Cardiac muscle cell (in vitro differentiated cells and primary cell): ENCODE measurements at regions not wholly inside any gene's neighbourhood (a gene's known extent, or its start where the extent isn't known, plus 50 kb on each side); places are given as distances from the start of the nearest gene placed in this dataset.
A peak's percentile ranks its signal among the peaks of the same experiment; 100 is the strongest.

Experiments used
- DNase-seq, 2 donors: peaks; one replicate each; pipeline versions ENCODE4 v3.0.0 to v3.0.0-alpha.2; 2010 to 2017; ENCODE audit warnings: low read depth in 1 of 2, low spot score in 1 of 2
- H3K27ac ChIP-seq: fragments of 200-600 bp; sonication (generic); 2 replicates; pipeline ENCODE4 v1.5.1; 2016
- H3K27me3 ChIP-seq: fragments of 200-600 bp; sonication (generic); 2 replicates; pipeline ENCODE4 v1.6.0; 2016; ENCODE audit warnings: control low read depth
- H3K36me3 ChIP-seq: fragments of 200-600 bp; sonication (generic); 2 replicates; pipeline ENCODE4 v1.5.1; 2016; ENCODE audit warnings: control low read depth
- H3K4me1 ChIP-seq: fragments of 200-600 bp; sonication (generic); 2 replicates; pipeline ENCODE4 v1.8.1; 2017; ENCODE audit warnings: low read depth, mild to moderate bottlenecking, mixed run types
- H3K4me3 ChIP-seq: fragments of 200-600 bp; sonication (generic); 2 replicates; pipeline ENCODE4 v1.5.1; 2016; ENCODE audit warnings: mild to moderate bottlenecking
- H3K9me3 ChIP-seq: fragments of 200-600 bp; sonication (generic); 2 replicates; pipeline ENCODE4 v1.5.1; 2017; ENCODE audit warnings: low read depth, mild to moderate bottlenecking, control low read depth
- CTCF ChIP-seq: IDR thresholded peaks from 2 replicates; pipeline ENCODE4 v1.5.1; 2012; ENCODE audit warnings: low read depth, mild to moderate bottlenecking, low read length

DNA sequence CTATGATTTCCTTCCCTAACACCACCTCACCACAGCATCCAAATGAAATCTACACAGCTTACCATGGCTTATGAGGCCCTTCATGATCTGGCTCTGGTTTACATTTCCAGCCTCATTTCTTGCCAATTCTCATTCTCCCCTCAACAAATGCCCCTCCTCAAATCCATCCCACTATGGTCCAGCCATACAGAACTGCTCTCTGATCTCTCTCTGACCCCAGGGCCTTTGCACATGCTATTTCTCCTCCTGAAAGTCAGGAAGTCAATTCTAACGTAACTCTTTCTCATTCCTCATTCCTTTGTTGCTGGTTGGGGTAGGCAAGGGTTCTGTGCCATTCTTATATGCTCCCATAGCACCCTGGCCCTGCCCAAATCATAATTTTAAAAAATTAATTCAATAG lies 120.0 kb downstream of the LRIG2 start:
- Histone ChIP-seq H3K9me3 (no peaks in the 10 kb centered on the region), H3K4me1 (no peaks in the 10 kb centered on the region), H3K27ac (no peak overlapping the region), H3K4me3 (no peak overlapping the region), H3K27me3 (no peaks in the 10 kb centered on the region), H3K36me3 (no peaks in the 10 kb centered on the region)
- no peak for TF ChIP-seq CTCF
- DNase-seq = no peak

GRCh38 chr1:113194846-113195830 lies 122.1 kb downstream of the LRIG2 start:
- Histone ChIP-seq H3K4me3 (no peak overlapping the region), H3K4me1 (no peaks in the 10 kb centered on the region), H3K27me3 (no peaks in the 10 kb centered on the region), H3K36me3 (no peaks in the 10 kb centered on the region), H3K27ac (no peak overlapping the region), H3K9me3 (no peaks in the 10 kb centered on the region)
- DNase-seq = no peak
- TF ChIP-seq CTCF = no peak

DNA sequence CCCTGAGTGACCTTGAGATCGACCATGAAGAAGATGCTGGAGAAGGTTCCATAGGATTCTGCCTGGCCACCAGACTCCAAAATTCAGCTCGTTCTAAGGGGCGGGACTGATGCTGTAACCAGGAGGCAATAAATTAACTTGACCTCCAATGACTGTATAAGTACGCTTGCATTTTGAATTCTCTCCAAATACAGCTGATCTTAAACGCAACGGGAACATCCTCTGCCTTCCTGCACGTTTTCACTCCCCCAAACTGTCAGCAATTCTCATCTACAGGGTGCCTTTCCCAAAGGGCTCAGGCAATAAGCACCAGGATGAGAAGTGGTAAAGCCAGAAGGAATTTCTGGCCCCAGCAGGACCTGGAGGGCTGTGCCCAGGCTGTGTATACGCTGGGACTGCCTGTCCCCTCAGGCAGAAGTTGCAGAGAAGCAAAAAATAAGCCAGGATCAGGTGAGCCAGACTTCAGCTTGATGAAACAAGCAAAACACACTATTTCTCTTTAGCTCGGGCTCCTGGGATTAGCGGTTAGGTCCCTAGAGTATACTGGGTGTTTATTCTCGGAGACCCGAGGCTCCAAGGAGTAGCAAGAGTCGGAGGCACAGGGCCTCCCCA lies 124.8 kb downstream of the LRIG2 start:
- Histone ChIP-seq H3K9me3 (no peaks in the 10 kb centered on the region), H3K4me1 (no peaks in the 10 kb centered on the region), H3K4me3 (no peak overlapping the region), H3K36me3 (no peaks in the 10 kb centered on the region), H3K27me3 (no peaks in the 10 kb centered on the region), H3K27ac (no peak overlapping the region)
- TF ChIP-seq CTCF = no peak
- no peak for DNase-seq

GRCh38 chr1:113198806-113199205 lies 125.8 kb downstream of the LRIG2 start:
- TF ChIP-seq CTCF = no peak
- H3K36me3 ChIP-seq = no peaks in the 10 kb centered on the region
- no peaks in the 10 kb centered on the region for H3K9me3 ChIP-seq
- no peaks in the 10 kb centered on the region for H3K4me1 ChIP-seq
- H3K27ac ChIP-seq = no peak overlapping the region
- no peaks in the 10 kb centered on the region for H3K27me3 ChIP-seq
- no peak for DNase-seq
- H3K4me3 ChIP-seq = no peak overlapping the region

GRCh38 chr1:113199760-113200455 lies 126.9 kb downstream of the LRIG2 start:
- Histone ChIP-seq H3K9me3 (no peaks in the 10 kb centered on the region), H3K4me3 (no peak overlapping the region), H3K36me3 (no peaks in the 10 kb centered on the region), H3K27me3 (no peaks in the 10 kb centered on the region), H3K27ac (no peak overlapping the region), H3K4me1 (no peaks in the 10 kb centered on the region)
- TF ChIP-seq CTCF = no peak
- DNase-seq = peak in 1 of 2 donors; percentile 20
